ENCODE measurements at regions not wholly inside any gene's neighbourhood (a gene's known extent, or its start where the extent isn't known, plus 50 kb on each side); places are given as distances from the start of the nearest gene placed in this dataset.

GRCh38 chr1:143698016-143698415, 273.8 kb downstream of the FAM72C start:
- Histone ChIP-seq H3K9me3 (no peaks in the 10 kb centered on the region), H3K4me2 (peak overlapping the region; percentile 16; the same call in 1 of the 2 replicates), H3K79me2 (ENCODE audit: insufficient read depth) (no peaks in the 10 kb centered on the region), H4K20me1 (ENCODE audit: insufficient read depth) (no peaks in the 10 kb centered on the region), H3K9me2 (no peaks in the 10 kb centered on the region), H3K27ac (ENCODE audit: low read depth in 2 of 2, low read length in 1 of 2) (no peak overlapping the region), H3K36me3 (replicated peaks in 1 of 2; ENCODE audit: control insufficient read depth in 1 of 2, insufficient read depth in 2 of 2, low read length in 1 of 2) (no peaks in the 10 kb centered on the region), H3K4me3 (ENCODE audit: low read depth in 2 of 2, low read length in 1 of 2) (peak overlapping the region in 1 of 2 experiments; percentile 20; a peak in 1 of 4 replicates), H3F3A (replicated peaks; ENCODE audit: insufficient read depth) (no peaks in the 10 kb centered on the region), H3K4me1 (ENCODE audit: control insufficient read depth in 1 of 2, insufficient read depth in 2 of 2, low read depth in 1 of 2, low read length in 1 of 2) (no peaks in the 10 kb centered on the region), H2AFZ (ENCODE audit: low read depth) (no peak overlapping the region), H3K9ac (no peak overlapping the region), H3K27me3 (ENCODE audit: insufficient read depth) (peaks cover 65% of the 10 kb centered on the region)
- ChIA-PET CTCF (no interaction called here), POLR2A (no interaction called here)
- WGBS (ENCODE audit: low lambda C conversion rate) = under 1% methylated on average over 21 of the region's 21 CpGs
- TF ChIP-seq REST (IDR thresholded peaks at IDR 0.05; ENCODE audit: low read depth, low read length) (no peak), IRF3 (IDR thresholded peaks at IDR 0.05; ENCODE audit: low read depth, low read length) (no peak), FOXM1 (IDR thresholded peaks at IDR 0.05; ENCODE audit: low read depth) (no peak), GABPA (IDR thresholded peaks at IDR 0.05; ENCODE audit: low read depth) (no peak), YY1 (IDR thresholded peaks at IDR 0.05; ENCODE audit: low read depth) (no peak), CTCF (IDR thresholded peaks at IDR 0.05) (peak; percentile 72), ZBTB33 (IDR thresholded peaks at IDR 0.05; ENCODE audit: borderline replicate concordance, low read depth) (no peak), NFIC (IDR thresholded peaks at IDR 0.05; ENCODE audit: borderline replicate concordance) (no peak), RCOR1 (IDR thresholded peaks at IDR 0.05; ENCODE audit: low read length) (no peak), TAF1 (IDR thresholded peaks at IDR 0.05; ENCODE audit: borderline replicate concordance, low read depth, low read length) (no peak), TCF12 (IDR thresholded peaks at IDR 0.05) (no peak), SMC3 (IDR thresholded peaks at IDR 0.05; ENCODE audit: low read depth, low read length) (peak; percentile 51), RAD21 (IDR thresholded peaks at IDR 0.05; ENCODE audit: low read length) (peak; percentile 63)
- DNase-seq = peak; percentile 71
